Nephron (organoid): ENCODE measurements at regions not wholly inside any gene's neighbourhood (a gene's known extent, or its start where the extent isn't known, plus 50 kb on each side); places are given as distances from the start of the nearest gene placed in this dataset.
A peak's percentile ranks its signal among the peaks of the same experiment; 100 is the strongest.

Source experiments
- H3K27ac Mint-ChIP-seq, 3 experiments: 2 replicates each; pipeline ENCODE4 v1.8.0; 2020; ENCODE audit warnings: mixed read lengths in 3 of 3, mild to moderate bottlenecking in 2 of 3, moderate library complexity in 1 of 3
- H3K27me3 Mint-ChIP-seq: 2 replicates; pipeline ENCODE4 v1.8.0; 2021; ENCODE audit warnings: low read depth, mild to moderate bottlenecking, moderate library complexity, mixed read lengths
- H3K36me3 Mint-ChIP-seq: 2 replicates; pipeline ENCODE4 v1.8.0; 2020; ENCODE audit warnings: low read depth, mixed read lengths
- H3K4me1 Mint-ChIP-seq: 2 replicates; pipeline ENCODE4 v1.8.0; 2020; ENCODE audit warnings: mixed read lengths
- H3K4me3 Mint-ChIP-seq, 3 experiments: 2 replicates each; pipeline ENCODE4 v1.8.0; 2020; ENCODE audit warnings: mild to moderate bottlenecking in 3 of 3, mixed read lengths in 3 of 3, moderate library complexity in 2 of 3
- H3K9me3 Mint-ChIP-seq: 2 replicates; pipeline ENCODE4 v1.8.0; 2020; ENCODE audit warnings: mixed read lengths
- TF ChIP-seq, protein P1 (sequence below), 3 experiments: fragments of 200-600 bp; sonication (generic); IDR thresholded peaks; one replicate each; pipeline ENCODE4 v1.5.0; 2021; ENCODE audit warnings: antibody characterized with exemption in 3 of 3; ENCODE audit not compliant: unreplicated experiment in 3 of 3

GRCh38 chr9:96125624-96126023 is 176.4 kb downstream of the HSD17B3 start:
- Mint-ChIP-seq H3K4me1 (peaks cover 9% of the 10 kb centered on the region), H3K27me3 (peaks cover 27% of the 10 kb centered on the region), H3K9me3 (no peaks in the 10 kb centered on the region), H3K36me3 (peaks cover 3% of the 10 kb centered on the region), H3K4me3 (no peak overlapping the region), H3K27ac (peak overlapping the region in 2 of 3 experiments; percentile 59 to 71)
- TF ChIP-seq, protein P1, sequence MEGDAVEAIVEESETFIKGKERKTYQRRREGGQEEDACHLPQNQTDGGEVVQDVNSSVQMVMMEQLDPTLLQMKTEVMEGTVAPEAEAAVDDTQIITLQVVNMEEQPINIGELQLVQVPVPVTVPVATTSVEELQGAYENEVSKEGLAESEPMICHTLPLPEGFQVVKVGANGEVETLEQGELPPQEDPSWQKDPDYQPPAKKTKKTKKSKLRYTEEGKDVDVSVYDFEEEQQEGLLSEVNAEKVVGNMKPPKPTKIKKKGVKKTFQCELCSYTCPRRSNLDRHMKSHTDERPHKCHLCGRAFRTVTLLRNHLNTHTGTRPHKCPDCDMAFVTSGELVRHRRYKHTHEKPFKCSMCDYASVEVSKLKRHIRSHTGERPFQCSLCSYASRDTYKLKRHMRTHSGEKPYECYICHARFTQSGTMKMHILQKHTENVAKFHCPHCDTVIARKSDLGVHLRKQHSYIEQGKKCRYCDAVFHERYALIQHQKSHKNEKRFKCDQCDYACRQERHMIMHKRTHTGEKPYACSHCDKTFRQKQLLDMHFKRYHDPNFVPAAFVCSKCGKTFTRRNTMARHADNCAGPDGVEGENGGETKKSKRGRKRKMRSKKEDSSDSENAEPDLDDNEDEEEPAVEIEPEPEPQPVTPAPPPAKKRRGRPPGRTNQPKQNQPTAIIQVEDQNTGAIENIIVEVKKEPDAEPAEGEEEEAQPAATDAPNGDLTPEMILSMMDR (IDR thresholded peaks at IDR 0.05; ENCODE audit: unreplicated experiment in 3 of 3) = no peak

DNA sequence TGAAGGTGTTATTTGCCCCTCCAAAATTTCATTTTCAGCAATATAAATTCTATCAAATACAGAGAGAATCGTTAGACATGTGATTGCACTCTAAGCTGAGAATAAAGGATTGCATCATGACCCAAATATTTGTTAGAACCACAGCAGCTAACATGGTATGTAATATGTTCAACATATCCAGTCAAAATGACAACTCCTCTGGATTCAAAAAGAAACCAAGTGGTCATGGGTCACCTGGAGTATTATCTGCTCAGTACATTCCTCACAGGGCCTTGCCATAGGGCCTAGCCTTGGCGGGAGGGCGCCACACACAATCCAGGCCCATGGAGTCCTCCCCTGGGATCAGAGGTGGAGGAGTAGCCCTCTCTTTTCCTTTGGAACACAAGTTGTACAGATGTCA is 179.2 kb downstream of the HSD17B3 start:
- Mint-ChIP-seq H3K27ac (no peak overlapping the region), H3K9me3 (peaks cover 11% of the 10 kb centered on the region), H3K27me3 (peaks cover 13% of the 10 kb centered on the region), H3K36me3 (peaks cover 8% of the 10 kb centered on the region), H3K4me1 (peaks cover 5% of the 10 kb centered on the region), H3K4me3 (no peak overlapping the region)
- TF ChIP-seq, protein P1 (IDR thresholded peaks at IDR 0.05; ENCODE audit: unreplicated experiment in 3 of 3) = no peak

DNA sequence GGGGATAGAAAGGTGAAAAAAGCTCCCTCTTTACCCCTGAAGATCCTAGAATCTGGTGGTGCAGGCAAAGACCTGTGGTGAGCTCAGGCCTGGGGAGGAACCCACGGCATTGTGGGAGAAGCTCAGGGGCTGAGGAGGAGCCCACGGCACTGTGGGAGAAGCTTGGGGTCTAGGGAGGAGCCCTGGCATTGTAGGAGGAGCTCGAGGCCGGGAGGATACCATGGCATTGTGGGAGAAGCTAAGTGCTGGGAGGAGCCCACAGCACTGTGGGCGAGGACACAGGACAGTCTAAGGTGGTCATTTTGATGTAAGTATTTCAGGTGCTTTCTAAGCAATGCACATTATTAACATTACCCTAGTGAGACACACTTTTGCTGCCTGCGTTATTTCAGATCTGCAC is 179.7 kb downstream of the HSD17B3 start:
- no peak overlapping the region for H3K4me3 Mint-ChIP-seq
- TF ChIP-seq, protein P1 (IDR thresholded peaks at IDR 0.05; ENCODE audit: unreplicated experiment in 3 of 3) = no peak
- peaks cover 5% of the 10 kb centered on the region for H3K4me1 Mint-ChIP-seq
- H3K27ac Mint-ChIP-seq = no peak overlapping the region
- peaks cover 8% of the 10 kb centered on the region for H3K36me3 Mint-ChIP-seq
- peaks cover 16% of the 10 kb centered on the region for H3K9me3 Mint-ChIP-seq
- H3K27me3 Mint-ChIP-seq = peaks cover 16% of the 10 kb centered on the region

DNA sequence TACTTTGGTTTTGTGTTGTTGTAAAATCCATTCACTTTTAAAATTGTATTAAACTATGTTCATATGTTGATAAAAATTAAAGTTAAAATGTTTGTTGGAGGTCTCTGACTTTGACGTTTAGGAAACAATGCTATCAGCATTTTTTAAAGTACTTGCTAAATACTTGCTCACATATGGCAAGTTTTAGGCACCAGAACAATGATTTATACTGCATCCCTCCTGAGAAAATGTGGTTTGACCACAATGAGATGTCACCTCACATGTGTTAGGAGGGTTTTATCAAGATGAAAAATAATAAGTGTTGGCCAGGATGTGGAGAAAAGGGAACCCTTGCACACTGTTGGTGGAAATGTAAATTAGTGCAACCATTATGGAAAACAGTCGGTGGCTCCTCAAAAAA is 180.8 kb downstream of the HSD17B3 start:
- TF ChIP-seq, protein P1 (IDR thresholded peaks at IDR 0.05; ENCODE audit: unreplicated experiment in 3 of 3) = no peak
- Mint-ChIP-seq H3K4me3 (no peak overlapping the region), H3K9me3 (peaks cover 18% of the 10 kb centered on the region), H3K27me3 (peaks cover 8% of the 10 kb centered on the region), H3K36me3 (peaks cover 8% of the 10 kb centered on the region), H3K27ac (no peak overlapping the region), H3K4me1 (no peaks in the 10 kb centered on the region)

DNA sequence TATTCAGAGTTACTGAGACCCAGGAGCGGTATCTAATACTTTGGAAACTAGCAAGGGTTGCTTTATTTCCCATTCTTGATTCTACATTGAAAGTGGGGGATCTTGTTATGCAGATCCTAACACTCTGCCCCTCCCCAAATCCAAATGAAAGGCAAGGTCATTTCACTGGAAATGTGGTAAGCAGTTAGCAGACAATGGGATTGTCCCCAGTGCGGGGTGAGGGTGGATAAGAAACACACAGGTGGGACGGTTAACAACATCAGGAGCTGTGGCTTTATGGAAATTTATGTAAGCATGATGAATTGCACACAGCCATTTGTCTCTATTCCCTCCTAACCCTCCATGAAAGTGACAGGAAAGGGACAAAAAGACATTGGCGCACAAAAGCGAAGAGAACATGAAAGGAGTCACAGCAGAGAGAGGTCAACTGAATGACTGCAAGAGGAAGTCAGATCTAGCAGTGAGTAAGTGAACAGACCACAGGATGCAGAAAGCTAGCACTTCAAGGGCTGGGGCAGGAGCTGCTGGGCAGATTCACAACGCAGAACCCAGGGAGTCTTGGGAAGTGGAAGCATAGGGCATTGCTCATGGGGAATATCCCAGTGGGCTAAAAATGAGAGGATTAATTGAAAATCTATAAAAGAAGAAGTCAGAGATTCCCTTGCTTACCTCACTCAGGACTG is 184.4 kb downstream of the HSD17B3 start:
- TF ChIP-seq, protein P1 (IDR thresholded peaks at IDR 0.05; ENCODE audit: unreplicated experiment in 3 of 3) = no peak
- no peaks in the 10 kb centered on the region for H3K4me1 Mint-ChIP-seq
- H3K4me3 Mint-ChIP-seq = no peak overlapping the region
- H3K36me3 Mint-ChIP-seq = peaks cover 8% of the 10 kb centered on the region
- peak overlapping the region in 2 of 3 experiments; percentile 55 to 77 for H3K27ac Mint-ChIP-seq
- peaks cover 18% of the 10 kb centered on the region for H3K27me3 Mint-ChIP-seq
- H3K9me3 Mint-ChIP-seq = peaks cover 18% of the 10 kb centered on the region
